ENCODE measurements at regions not wholly inside any gene's neighbourhood (a gene's known extent, or its start where the extent isn't known, plus 50 kb on each side); places are given as distances from the start of the nearest gene placed in this dataset.

- peak; percentile 28 for DNase-seq
Observed at GRCh38 chr18:64276311-64277090, 127.6 kb upstream of the LINC00305 start.

- DNase-seq = no peak
Observed at GRCh38 chr18:64275593-64276300, 126.9 kb upstream of the LINC00305 start.

GRCh38 chr18:64273724-64274123 is 124.8 kb upstream of the LINC00305 start:
- no peak for DNase-seq

GRCh38 chr18:64271975-64272659 is 123.2 kb upstream of the LINC00305 start:
- DNase-seq = no peak

GRCh38 chr18:64271246-64271645 is 122.4 kb upstream of the LINC00305 start:
- DNase-seq = no peak

GRCh38 chr18:64270608-64271007 is 121.7 kb upstream of the LINC00305 start:
- DNase-seq = no peak

- no peak for DNase-seq
Observed at GRCh38 chr18:64270121-64270520, 121.2 kb upstream of the LINC00305 start.

- no peak for DNase-seq
Observed at GRCh38 chr18:64264171-64264570, 115.3 kb upstream of the LINC00305 start.

GRCh38 chr18:64260810-64261209 is 111.9 kb upstream of the LINC00305 start:
- DNase-seq = no peak

- DNase-seq = no peak
Observed at GRCh38 chr18:64259871-64260270, 111.0 kb upstream of the LINC00305 start.

GRCh38 chr18:64258111-64258650 is 109.3 kb upstream of the LINC00305 start:
- DNase-seq = no peak

- no peak for DNase-seq
Observed at GRCh38 chr18:64254399-64255093, 105.7 kb upstream of the LINC00305 start.

GRCh38 chr18:64253873-64254272 is 105.0 kb upstream of the LINC00305 start:
- DNase-seq = no peak

GRCh38 chr18:64253222-64253621 is 104.3 kb upstream of the LINC00305 start:
- DNase-seq = no peak

- no peak for DNase-seq
Observed at GRCh38 chr18:64248836-64249235, 99.9 kb upstream of the LINC00305 start.

GRCh38 chr18:64245126-64245861 is 96.4 kb upstream of the LINC00305 start:
- DNase-seq = no peak

- DNase-seq = no peak
Observed at GRCh38 chr18:64244571-64244970, 95.7 kb upstream of the LINC00305 start.

- peak; percentile 16 for DNase-seq
Observed at GRCh38 chr18:64240316-64240715, 91.4 kb upstream of the LINC00305 start.

GRCh38 chr18:64238076-64238475 is 89.2 kb upstream of the LINC00305 start:
- DNase-seq = no peak

- DNase-seq = no peak
Observed at GRCh38 chr18:64234321-64234720, 85.4 kb upstream of the LINC00305 start.

- DNase-seq = no peak
Observed at GRCh38 chr18:64233851-64234250, 85.0 kb upstream of the LINC00305 start.

GRCh38 chr18:64220941-64221340 is 72.1 kb upstream of the LINC00305 start:
- no peak for DNase-seq
